Activated naive CD8-positive, alpha-beta T cell treated with anti-CD3 and anti-CD28 coated beads, Interleukin-2, amount 10 ng/mL, durations not matched to agents 7 days and 5 days (primary cell): ENCODE measurements at regions not wholly inside any gene's neighbourhood (a gene's known extent, or its start where the extent isn't known, plus 50 kb on each side); places are given as distances from the start of the nearest gene placed in this dataset.

Source experiments
- ATAC-seq: fragments of 150-1000 bp; cut with Tn5 transposase; one replicate; pipeline ENCODE4 v1.10.0; 2021; ENCODE audit warnings: low read depth, moderate library complexity
- POLR2A ChIA-PET: fragments of 350-600 bp; sonication (Branson Sonifier 250); formaldehyde crosslinking; loops from one replicate; lab custom pipeline; 2021; ENCODE audit warnings: antibody characterized with exemption; lab: Charles Lee
- DNase-seq: peaks from one replicate; pipeline ENCODE4 v3.0.0; 2021
- H3K27ac Mint-ChIP-seq: one replicate; pipeline ENCODE4 v1.8.0; 2022; ENCODE audit warnings: mild to moderate bottlenecking, mixed read lengths
- H3K27me3 Mint-ChIP-seq: one replicate; pipeline ENCODE4 v1.8.0; 2022; ENCODE audit warnings: mild to moderate bottlenecking, moderate library complexity, mixed read lengths
- H3K36me3 Mint-ChIP-seq: one replicate; pipeline ENCODE4 v1.8.0; 2021; ENCODE audit warnings: mild to moderate bottlenecking, mixed read lengths
- H3K4me1 Mint-ChIP-seq: one replicate; pipeline ENCODE4 v1.8.0; 2021; ENCODE audit warnings: mixed read lengths
- H3K4me3 Mint-ChIP-seq: one replicate; pipeline ENCODE4 v1.8.0; 2022; ENCODE audit warnings: mild to moderate bottlenecking, moderate library complexity, mixed read lengths
- H3K9me3 Mint-ChIP-seq: one replicate; pipeline ENCODE4 v1.8.0; 2021; ENCODE audit warnings: mixed read lengths

DNA sequence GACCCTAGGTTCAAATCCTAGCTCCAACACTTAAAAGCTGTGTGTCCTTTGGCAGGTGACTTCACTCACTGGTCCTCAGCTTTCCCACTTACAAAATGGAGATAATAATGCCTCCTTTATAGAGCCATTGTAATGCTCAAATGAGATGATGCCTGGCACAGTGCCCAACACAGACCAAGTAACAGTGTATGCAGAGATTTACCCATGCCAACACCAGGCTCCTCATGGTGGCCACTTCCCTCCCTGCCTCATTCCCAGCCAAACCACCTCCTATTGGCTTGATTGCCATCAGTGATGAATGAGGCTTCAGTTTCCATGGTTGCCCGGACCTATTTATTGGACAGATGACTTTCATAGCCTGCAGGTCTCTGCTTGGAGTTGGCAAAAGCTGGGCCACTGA lies 469.4 kb downstream of the CDK5RAP2 start:
- H3K4me1 Mint-ChIP-seq = no peaks in the 10 kb centered on the region
- ATAC-seq (no peak), DNase-seq (no peak)
- no peaks in the 10 kb centered on the region for H3K36me3 Mint-ChIP-seq
- POLR2A ChIA-PET = no interaction called here
- H3K4me3 Mint-ChIP-seq = no peak overlapping the region
- H3K27ac Mint-ChIP-seq = no peak overlapping the region
- peaks cover 3% of the 10 kb centered on the region for H3K27me3 Mint-ChIP-seq
- H3K9me3 Mint-ChIP-seq = no peaks in the 10 kb centered on the region

DNA sequence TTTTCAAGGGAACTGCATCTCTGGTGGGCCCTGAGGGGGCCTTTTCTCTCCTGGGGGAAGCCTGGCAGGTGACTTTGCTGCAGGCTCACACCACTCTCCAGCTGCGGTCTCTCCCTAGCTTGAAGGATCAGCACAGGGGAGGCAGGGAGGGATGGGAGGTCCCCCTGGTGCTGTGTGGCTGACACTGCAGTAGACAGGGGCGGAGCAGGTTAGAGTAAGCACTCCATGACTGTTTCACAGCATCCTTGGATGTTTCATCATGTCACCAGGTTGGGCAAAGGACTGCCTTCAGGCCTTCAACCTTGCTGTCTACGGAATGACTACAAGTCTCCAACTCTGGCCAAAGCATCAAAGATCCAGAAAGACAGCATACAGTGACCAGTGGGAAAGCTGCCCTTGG lies 470.7 kb downstream of the CDK5RAP2 start:
- ATAC-seq = no peak
- no peak overlapping the region for H3K27ac Mint-ChIP-seq
- no peaks in the 10 kb centered on the region for H3K36me3 Mint-ChIP-seq
- no peak overlapping the region for H3K4me3 Mint-ChIP-seq
- no peaks in the 10 kb centered on the region for H3K9me3 Mint-ChIP-seq
- peaks cover 3% of the 10 kb centered on the region for H3K27me3 Mint-ChIP-seq
- POLR2A ChIA-PET = no interaction called here
- no peaks in the 10 kb centered on the region for H3K4me1 Mint-ChIP-seq
- no peak for DNase-seq

DNA sequence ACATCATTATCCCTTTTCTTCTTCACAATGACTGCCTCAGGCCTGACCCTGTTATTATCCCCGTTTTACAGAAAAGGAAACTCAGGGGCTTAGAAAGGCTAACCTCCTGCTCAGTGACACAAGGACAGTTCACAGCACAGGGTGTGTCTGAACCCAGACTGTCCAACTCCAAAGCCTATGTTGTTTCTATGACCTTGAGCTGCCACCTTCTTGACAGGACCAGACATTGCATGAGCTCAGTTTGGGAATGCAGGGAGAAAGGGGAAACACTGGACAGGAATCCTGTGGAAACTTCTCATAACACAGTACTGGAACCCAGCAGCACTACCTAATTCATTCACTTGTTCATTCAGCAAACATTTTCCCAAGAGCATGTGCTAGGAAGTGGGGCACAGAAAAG lies 472.8 kb downstream of the CDK5RAP2 start:
- H3K4me3 Mint-ChIP-seq = no peak overlapping the region
- H3K4me1 Mint-ChIP-seq = no peaks in the 10 kb centered on the region
- ATAC-seq (no peak), DNase-seq (no peak)
- no peaks in the 10 kb centered on the region for H3K9me3 Mint-ChIP-seq
- no peaks in the 10 kb centered on the region for H3K27me3 Mint-ChIP-seq
- no peak overlapping the region for H3K27ac Mint-ChIP-seq
- H3K36me3 Mint-ChIP-seq = no peaks in the 10 kb centered on the region
- POLR2A ChIA-PET = no interaction called here

DNA sequence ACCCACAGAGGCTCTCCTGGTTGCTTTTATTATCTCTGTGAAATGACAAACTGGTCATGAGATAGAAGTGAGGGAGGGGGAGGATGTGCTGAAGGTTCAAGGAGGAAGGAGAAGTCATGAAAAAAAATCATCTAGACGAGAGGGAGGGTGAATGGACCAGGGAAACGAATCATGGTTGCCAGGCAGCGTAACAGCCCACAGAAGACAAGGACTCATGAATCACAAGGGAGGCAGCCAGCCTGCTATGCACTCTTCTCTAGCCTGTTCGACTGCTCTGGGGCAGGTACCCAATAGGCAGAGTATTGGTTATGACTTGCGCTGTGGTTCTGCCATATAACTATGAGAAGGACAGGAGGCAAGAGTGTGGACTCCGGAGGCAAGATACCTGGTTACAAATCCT lies 475.2 kb downstream of the CDK5RAP2 start:
- Mint-ChIP-seq H3K27ac (no peak overlapping the region), H3K4me1 (no peaks in the 10 kb centered on the region)
- ATAC-seq = no peak

DNA sequence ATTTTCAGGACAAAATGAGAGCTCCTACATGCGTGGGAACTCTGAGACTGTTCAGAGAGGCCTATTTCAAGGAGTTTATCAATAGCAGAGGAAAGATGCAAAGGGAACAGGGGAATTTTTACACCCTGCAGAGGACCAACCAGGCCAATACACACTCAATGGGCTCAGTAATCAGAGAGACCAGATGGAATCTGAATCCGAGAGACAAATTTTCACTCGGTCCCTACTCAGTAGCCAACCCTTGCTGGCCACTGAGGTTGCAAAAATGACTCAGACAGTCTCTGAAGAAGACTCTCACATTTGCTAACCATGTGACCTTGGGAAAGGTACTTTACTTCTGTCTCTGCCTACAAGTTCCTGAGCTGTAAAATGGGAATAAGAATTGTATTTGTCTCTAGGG lies 479.4 kb downstream of the CDK5RAP2 start:
- DNase-seq (no peak), ATAC-seq (no peak)
- Mint-ChIP-seq H3K9me3 (no peaks in the 10 kb centered on the region), H3K27me3 (peaks cover 2% of the 10 kb centered on the region), H3K4me1 (no peaks in the 10 kb centered on the region), H3K4me3 (no peak overlapping the region), H3K36me3 (no peaks in the 10 kb centered on the region), H3K27ac (no peak overlapping the region)
- POLR2A ChIA-PET = no interaction called here

More for the DNA sequence above, 475.2 kb downstream of the CDK5RAP2 start:
- DNase-seq = no peak
- Mint-ChIP-seq H3K27me3 (no peaks in the 10 kb centered on the region), H3K9me3 (no peaks in the 10 kb centered on the region), H3K36me3 (no peaks in the 10 kb centered on the region), H3K4me3 (no peak overlapping the region)
- POLR2A ChIA-PET = no interaction called here

DNA sequence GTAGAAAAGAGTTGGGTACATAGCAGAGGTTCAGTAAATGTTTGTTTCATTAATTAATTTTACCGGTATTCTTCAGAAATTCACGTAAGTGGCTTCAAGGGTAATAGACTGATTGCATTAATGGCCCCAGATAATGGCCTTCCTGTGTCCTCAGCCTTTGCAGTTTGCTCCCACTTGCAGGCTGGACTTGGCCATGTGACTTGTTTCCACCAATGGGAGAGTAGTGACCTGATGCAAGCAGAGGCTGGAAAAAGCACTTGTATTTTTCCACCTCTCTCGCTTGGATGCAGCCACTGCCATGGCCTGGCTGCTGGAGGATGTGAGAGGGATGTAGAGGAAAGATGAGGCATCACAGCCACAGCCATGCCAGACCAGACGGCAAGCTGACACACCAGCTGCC lies 480.9 kb downstream of the CDK5RAP2 start:
- no peak overlapping the region for H3K4me3 Mint-ChIP-seq
- ATAC-seq (no peak), DNase-seq (no peak)
- H3K9me3 Mint-ChIP-seq = no peaks in the 10 kb centered on the region
- no peaks in the 10 kb centered on the region for H3K4me1 Mint-ChIP-seq
- H3K36me3 Mint-ChIP-seq = no peaks in the 10 kb centered on the region
- peaks cover 2% of the 10 kb centered on the region for H3K27me3 Mint-ChIP-seq
- no peak overlapping the region for H3K27ac Mint-ChIP-seq
- POLR2A ChIA-PET = no interaction called here

DNA sequence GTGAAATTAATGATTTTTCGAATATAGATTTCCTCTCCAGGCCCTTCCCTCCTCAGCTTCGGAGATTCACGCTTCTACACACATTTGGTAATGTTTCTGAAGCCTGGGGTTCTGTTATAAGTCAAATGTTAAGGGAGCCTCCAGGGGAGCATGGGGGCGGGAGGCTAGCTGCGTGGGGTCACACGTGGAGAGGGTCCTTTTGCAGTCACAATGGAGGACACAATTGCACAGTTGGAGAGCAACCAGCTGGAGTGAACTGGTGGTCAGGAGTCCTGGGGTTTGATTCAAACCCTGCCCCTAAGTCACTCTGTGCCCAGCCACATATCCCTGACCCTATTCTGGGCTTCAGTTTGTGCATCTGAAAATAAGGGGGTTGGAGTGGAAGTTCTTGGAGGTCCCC lies 481.4 kb downstream of the CDK5RAP2 start:
- ATAC-seq (no peak), DNase-seq (no peak)
- Mint-ChIP-seq H3K27ac (no peak overlapping the region), H3K4me3 (no peak overlapping the region), H3K27me3 (peaks cover 2% of the 10 kb centered on the region), H3K9me3 (no peaks in the 10 kb centered on the region), H3K36me3 (no peaks in the 10 kb centered on the region), H3K4me1 (no peaks in the 10 kb centered on the region)
- POLR2A ChIA-PET = no interaction called here

DNA sequence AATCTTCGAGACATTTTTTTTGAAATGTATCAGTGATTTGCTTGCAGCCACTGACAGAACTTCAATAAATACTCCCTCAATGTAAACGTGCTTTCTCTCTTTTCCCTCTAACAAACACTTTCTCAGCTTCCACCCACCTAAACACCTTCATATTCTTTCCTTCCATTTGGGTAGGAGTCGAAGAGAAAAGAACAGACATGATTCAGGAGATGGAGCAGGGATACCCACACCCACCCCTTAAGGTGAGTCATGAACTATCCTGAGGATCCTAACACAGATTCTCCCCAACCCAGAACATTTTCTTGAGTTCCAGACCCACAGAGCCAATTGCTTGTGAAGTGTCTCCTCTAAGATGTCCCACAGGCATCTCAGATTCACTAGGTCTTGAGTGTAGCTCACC lies 488.8 kb downstream of the CDK5RAP2 start:
- no peaks in the 10 kb centered on the region for H3K4me1 Mint-ChIP-seq
- ATAC-seq = no peak
- no peak overlapping the region for H3K4me3 Mint-ChIP-seq
- H3K36me3 Mint-ChIP-seq = no peaks in the 10 kb centered on the region
- POLR2A ChIA-PET = no interaction called here
- DNase-seq = no peak
- H3K27me3 Mint-ChIP-seq = peaks cover 2% of the 10 kb centered on the region
- no peak overlapping the region for H3K27ac Mint-ChIP-seq
- peaks cover 6% of the 10 kb centered on the region for H3K9me3 Mint-ChIP-seq

DNA sequence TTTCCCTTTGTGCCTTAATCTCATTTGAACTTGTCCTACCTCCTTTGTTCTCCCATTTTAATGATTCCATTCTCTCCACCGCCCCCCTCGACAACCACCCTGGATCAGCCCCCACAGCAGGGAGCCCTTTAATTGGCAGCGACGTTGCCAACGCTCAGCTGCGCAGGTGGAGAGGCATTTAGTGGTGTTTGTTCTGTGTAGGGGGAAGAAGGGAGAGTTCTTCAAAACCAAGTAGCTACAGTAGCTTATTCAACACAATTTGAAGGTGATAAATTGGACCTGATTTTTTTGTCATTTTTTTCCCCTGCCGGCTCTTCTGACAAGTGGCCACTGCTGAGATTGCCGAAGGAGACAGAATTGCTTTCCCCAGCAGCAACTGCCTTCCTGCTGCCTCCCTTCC lies 499.1 kb downstream of the CDK5RAP2 start:
- no peaks in the 10 kb centered on the region for H3K36me3 Mint-ChIP-seq
- H3K27me3 Mint-ChIP-seq = peaks cover 2% of the 10 kb centered on the region
- DNase-seq (no peak), ATAC-seq (no peak)
- H3K27ac Mint-ChIP-seq = no peak overlapping the region
- H3K4me1 Mint-ChIP-seq = no peaks in the 10 kb centered on the region
- POLR2A ChIA-PET = no interaction called here
- no peak overlapping the region for H3K4me3 Mint-ChIP-seq
- H3K9me3 Mint-ChIP-seq = peaks cover 10% of the 10 kb centered on the region

DNA sequence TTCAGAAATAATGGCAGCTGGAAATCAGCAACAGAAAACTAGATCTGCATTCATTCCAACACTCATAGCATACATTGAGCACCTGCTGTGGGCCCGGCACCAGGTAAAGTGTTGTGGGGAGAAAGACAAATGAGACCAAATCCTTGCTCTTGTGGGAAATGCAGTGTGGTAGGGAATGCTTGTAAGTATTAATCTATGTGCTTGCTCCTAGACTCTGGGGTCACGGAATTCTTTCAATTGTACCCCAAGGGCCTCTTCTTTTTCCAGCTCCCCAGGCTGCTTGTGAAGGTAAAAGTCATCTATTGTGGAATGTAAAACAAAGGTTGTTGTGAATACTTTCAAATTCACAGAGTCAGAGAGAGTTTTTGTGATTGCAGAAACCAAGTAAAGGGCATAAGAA lies 501.9 kb downstream of the CDK5RAP2 start:
- Mint-ChIP-seq H3K4me1 (no peaks in the 10 kb centered on the region), H3K27ac (no peak overlapping the region), H3K27me3 (peaks cover 2% of the 10 kb centered on the region), H3K4me3 (no peak overlapping the region), H3K36me3 (no peaks in the 10 kb centered on the region), H3K9me3 (no peaks in the 10 kb centered on the region)
- ATAC-seq (no peak), DNase-seq (no peak)
- POLR2A ChIA-PET = no interaction called here

DNA sequence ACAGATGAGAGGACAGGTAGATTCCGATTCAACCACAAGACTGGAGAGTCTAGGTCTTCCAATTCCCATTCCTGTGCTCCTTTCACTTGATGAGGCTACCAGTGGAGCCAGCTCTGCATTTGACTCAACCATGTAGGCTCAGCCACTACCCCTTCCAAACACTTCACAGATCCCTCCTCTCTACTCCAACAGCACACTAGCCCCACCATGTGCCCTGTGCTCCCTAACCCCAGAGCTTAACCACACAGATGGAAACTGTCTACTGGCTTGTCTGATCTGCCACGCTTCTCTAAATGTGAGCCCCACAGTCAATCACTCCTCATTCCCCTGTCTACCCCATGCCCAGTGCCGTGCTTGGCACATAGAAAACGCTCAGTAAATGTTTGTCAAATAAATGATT lies 508.2 kb downstream of the CDK5RAP2 start:
- Mint-ChIP-seq H3K4me3 (no peak overlapping the region), H3K4me1 (no peaks in the 10 kb centered on the region), H3K27ac (no peak overlapping the region), H3K9me3 (no peaks in the 10 kb centered on the region), H3K27me3 (no peaks in the 10 kb centered on the region), H3K36me3 (no peaks in the 10 kb centered on the region)
- POLR2A ChIA-PET = no interaction called here
- no peak for ATAC-seq
- DNase-seq = no peak

DNA sequence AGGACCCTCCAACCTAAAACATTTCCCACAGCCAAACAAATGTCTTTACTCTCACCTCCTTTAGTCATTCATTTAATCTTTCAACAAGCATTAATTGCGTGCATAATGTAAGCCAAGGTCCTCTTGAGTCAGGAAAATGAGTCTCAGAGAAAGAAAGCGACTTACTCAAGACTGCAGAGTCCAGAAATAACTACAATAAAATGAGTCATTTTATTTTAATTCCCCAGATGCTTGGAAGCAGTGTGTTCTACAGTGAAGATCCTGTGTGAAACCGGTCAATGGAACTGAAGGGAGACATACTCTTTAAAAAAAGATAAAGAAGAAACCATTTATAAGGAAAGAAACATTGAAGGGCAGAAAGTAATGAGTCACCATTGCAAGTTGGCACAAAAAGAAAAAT lies 513.7 kb downstream of the CDK5RAP2 start:
- Mint-ChIP-seq H3K36me3 (no peaks in the 10 kb centered on the region), H3K27ac (no peak overlapping the region), H3K4me3 (no peak overlapping the region), H3K9me3 (peaks cover 3% of the 10 kb centered on the region), H3K27me3 (no peaks in the 10 kb centered on the region), H3K4me1 (no peaks in the 10 kb centered on the region)
- DNase-seq (no peak), ATAC-seq (no peak)
- POLR2A ChIA-PET = no interaction called here

DNA sequence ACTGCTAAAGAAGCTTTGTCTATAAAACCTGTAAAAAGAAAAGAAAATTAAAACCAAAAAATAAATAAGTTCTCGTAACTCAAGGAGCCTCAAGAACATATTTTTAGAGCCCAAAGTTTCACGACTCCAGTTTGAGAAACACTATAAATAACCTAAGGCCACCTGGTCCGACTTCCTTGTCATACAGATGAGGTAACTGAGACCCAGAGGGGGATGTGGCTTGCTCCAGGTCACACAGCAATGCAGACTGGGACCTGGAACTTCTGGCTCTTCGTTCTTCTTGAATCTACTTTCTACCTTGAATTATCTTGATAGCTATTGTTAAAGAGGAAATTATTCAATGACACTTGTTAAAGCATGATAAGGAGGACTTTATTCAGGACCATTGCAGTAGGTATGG lies 514.8 kb downstream of the CDK5RAP2 start:
- no peaks in the 10 kb centered on the region for H3K36me3 Mint-ChIP-seq

DNA sequence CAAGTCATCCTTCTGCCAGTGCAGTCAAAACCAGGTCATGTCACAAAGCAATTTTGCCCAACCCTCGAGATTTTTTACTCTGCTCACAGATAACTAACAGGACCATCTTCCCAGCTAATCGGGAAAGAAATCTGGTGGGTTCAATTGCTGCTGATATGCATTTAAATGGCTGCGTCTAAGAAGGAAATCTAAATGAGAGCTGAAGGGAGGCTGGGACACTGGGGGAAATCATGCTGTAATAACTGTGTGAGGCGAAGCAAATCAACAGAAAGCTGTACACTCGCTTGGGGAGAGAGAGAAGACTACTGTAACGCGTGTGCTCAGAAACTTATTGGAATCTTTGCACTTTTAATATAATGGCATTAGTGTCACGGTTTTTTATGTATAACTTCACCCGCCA lies 535.0 kb downstream of the CDK5RAP2 start:
- ATAC-seq (no peak), DNase-seq (no peak)
- H3K27me3 Mint-ChIP-seq = no peaks in the 10 kb centered on the region
- H3K4me3 Mint-ChIP-seq = no peak overlapping the region
- no peaks in the 10 kb centered on the region for H3K9me3 Mint-ChIP-seq
- H3K36me3 Mint-ChIP-seq = no peaks in the 10 kb centered on the region
- H3K27ac Mint-ChIP-seq = no peak overlapping the region
- POLR2A ChIA-PET = no interaction called here
- H3K4me1 Mint-ChIP-seq = no peaks in the 10 kb centered on the region

More for the DNA sequence above, 514.8 kb downstream of the CDK5RAP2 start:
- no peak for ATAC-seq
- Mint-ChIP-seq H3K27me3 (no peaks in the 10 kb centered on the region), H3K9me3 (peaks cover 3% of the 10 kb centered on the region), H3K4me1 (no peaks in the 10 kb centered on the region), H3K27ac (no peak overlapping the region), H3K4me3 (no peak overlapping the region)
- POLR2A ChIA-PET = no interaction called here
- DNase-seq = no peak

DNA sequence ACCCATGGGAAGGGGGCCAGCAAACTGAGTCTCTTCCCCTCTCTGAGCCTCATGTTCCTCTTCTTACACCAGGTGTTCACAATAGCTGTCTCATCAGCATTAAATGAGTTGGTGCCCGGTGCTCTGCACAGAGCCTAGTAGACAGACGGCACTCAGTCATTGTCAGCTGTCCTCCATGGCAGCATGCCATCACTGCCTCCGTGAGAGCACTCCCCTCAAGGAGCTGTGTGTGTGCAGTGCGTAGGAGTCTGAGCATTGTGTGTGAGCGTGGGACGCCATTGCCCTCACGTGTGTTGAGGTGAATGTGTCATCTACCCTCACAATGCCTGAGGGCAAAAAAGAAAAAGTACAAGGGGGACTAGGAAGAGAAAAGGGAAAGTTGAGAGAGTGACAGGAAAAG lies 536.5 kb downstream of the CDK5RAP2 start:
- Mint-ChIP-seq H3K36me3 (no peaks in the 10 kb centered on the region), H3K27me3 (no peaks in the 10 kb centered on the region), H3K4me3 (no peak overlapping the region), H3K9me3 (no peaks in the 10 kb centered on the region), H3K4me1 (no peaks in the 10 kb centered on the region), H3K27ac (no peak overlapping the region)
- POLR2A ChIA-PET = no interaction called here
- ATAC-seq (no peak), DNase-seq (no peak)
